GM19240 (cell line): ENCODE measurements at regions not wholly inside any gene's neighbourhood (a gene's known extent, or its start where the extent isn't known, plus 50 kb on each side); places are given as distances from the start of the nearest gene placed in this dataset.

Experiments
- DNase-seq: peaks from one replicate; pipeline ENCODE4 v3.0.0; 2011; ENCODE audit warnings: low spot score; ENCODE audit not compliant: insufficient read length

- DNase-seq, result no peak
Measured at GRCh38 chr15:96109820-96110219, 220.7 kb upstream of the NR2F2 start.

DNA sequence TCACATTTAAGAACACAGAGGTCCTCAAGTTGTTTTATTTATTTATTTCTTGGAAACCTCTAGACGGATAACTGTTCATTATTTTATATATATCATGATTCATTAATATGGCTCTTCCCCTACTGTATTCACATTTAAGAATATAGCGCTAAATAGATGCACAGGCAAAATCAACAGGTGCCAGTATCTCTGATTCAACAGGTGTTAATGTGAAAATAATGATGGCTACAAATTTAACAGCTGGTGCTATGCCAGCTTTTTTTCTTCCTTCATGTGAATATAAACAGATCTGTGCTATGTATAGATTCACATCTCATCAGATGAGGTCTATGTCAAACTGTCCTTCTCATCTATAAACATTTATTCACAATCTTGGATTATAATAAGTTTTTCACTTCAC, 218.5 kb upstream of the NR2F2 start:
- DNase-seq, result no peak

DNA sequence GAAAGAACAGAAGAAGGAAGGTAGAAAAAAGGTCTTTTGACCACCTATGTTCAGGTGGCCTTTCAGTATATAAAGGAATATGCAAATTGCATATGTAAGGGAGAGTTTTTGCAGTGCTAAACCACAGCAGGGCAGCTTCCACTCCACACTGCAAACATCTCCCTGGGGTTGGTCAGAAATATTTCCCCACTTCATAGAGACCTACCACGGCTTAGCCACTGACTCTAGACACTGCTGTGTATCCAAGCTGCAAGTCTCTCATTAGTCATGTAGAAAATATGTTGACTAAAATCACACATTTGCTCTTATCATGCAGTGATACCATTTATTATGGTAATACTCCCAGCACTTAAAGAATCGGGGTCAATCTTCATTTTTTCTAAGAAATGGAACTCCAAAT, 214.9 kb upstream of the NR2F2 start:
- DNase-seq, result no peak

DNA sequence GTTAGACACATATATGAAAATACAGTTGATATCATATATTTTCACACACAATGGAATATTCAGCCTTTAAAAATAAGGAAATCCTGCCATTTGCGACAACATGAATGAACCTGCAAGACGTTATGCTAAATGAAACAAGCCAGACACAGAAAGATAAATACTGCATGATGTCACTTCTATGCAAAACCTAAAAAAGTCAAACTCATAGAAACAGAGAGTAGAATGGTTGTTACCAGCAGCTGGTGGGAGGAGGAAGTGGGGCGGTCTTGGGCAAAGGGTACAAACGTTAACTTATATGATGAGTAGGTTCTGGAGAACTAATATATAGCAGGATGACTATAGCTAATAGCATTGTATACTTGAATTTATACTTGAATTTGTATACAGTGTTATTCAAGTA, 213.2 kb upstream of the NR2F2 start:
- DNase-seq, result no peak

GRCh38 chr15:96119734-96120133, 210.8 kb upstream of the NR2F2 start:
- DNase-seq, result no peak

DNA sequence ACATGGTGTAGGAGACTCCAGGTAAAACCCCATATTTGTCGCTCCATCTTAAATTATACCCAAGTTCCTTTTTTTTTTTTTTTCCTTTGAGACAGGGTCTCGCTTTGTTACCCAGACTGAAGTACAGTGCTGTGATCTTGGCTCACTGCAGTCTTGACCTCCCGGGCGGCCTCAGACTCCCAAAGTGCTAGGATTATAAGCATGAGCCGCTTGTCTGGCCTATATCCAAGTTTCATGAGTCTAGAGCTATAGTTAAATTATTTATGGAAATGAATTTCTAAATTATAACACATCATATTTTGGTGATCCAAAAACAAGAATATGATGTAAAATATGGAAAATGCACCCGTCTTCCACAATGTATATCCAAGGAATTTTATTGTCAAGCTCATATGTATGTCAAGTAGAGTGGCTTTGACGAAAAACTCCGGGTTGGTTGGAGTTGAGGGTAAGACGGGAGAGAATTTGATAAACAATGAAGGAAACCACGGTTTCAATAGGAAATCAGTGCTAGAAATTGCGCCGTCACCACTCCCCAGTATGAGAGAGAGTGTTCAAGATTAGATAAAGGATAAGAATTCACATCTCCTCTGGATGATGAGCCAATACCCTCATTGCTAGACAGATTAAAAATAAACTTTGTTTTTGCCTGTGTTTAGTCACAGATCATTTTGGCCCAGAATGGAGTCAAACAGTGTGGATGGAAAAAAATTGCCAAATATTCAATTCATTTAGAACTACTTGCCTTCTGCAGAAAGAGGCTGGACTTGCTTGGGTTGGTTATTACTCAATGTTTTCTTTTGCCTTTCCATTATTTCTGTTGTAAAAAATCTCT, 209.2 kb upstream of the NR2F2 start:
- no peak for DNase-seq

- DNase-seq, result no peak
Measured at GRCh38 chr15:96122077-96123027, 208.1 kb upstream of the NR2F2 start.

DNA sequence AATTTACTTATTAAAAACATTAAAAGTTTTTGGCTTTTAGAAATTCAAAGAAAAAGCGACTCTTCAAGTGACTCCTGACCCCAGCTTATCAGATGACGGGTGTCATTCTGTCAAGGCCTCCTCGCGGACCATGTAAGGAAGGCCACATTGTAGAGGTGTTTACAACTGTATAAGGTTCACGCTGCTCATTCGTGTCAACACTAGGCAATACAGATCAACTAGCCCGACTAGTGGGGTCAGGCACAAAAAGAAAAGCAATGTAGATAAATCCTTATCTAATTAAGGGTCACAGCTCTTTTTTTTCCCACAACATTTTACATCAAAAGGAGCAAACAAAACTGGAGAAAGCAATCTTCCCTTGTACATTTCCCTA, 207.5 kb upstream of the NR2F2 start:
- no peak for DNase-seq

- no peak for DNase-seq
Measured at GRCh38 chr15:96123630-96124187, 206.8 kb upstream of the NR2F2 start.

GRCh38 chr15:96124436-96124835, 206.1 kb upstream of the NR2F2 start:
- no peak for DNase-seq

GRCh38 chr15:96125721-96126415, 204.6 kb upstream of the NR2F2 start:
- no peak for DNase-seq

DNA sequence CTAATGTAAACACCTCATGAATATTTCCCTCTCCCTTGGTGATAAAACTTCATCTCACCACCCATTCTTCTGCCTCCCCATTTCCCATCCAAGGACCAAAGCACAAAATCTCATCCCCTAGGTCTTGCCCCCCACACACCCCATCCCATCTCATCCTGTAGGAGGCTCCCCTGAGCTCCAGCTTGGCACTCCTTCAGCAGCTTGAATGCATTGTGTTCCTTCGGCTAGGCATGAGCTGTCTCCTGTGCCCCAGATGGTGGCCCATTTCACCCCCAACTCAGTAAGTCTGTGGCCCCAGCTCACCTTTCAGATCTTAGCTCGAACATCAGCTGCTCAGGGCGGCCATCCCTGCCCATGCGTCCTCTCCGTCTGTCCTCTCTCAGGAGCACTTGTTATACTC, 203.6 kb upstream of the NR2F2 start:
- DNase-seq, result no peak

DNA sequence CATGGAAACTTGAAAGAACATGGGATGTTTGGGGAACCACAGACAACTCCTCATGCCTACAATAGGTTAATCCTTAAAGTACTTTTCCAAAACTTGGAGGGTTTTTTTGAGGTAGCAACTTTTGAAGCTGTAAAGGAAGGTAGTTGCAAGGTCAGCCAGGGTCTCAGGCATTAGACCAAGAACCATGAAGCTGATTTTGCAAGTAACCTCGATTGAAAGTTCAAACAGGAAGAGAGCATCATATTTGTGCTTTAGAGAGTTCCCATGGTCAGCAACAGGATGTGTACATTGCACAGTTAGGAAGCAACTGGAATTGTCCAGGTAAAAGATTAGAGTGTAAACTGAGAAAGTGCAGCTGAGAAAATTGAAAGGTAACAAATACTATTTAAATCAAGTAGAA, 199.8 kb upstream of the NR2F2 start:
- no peak for DNase-seq

DNA sequence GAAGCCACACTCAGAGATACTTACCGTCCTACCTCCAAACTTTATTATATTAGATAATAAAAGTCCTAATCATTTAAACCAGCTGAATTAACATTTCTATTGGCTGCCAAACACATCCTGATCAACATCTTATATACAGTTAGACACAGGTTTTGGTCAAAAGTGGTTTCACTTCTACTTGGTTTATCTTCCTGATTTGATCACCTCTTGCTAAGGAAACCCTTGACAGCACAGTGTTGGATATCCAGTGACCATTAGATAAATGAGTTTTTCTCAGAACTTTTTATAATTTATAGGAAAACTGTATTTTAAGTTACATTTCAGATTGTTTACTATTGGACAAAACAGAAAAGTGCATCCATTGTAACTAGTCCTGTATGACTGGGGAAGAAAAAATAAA, 198.4 kb upstream of the NR2F2 start:
- DNase-seq, result no peak

DNA sequence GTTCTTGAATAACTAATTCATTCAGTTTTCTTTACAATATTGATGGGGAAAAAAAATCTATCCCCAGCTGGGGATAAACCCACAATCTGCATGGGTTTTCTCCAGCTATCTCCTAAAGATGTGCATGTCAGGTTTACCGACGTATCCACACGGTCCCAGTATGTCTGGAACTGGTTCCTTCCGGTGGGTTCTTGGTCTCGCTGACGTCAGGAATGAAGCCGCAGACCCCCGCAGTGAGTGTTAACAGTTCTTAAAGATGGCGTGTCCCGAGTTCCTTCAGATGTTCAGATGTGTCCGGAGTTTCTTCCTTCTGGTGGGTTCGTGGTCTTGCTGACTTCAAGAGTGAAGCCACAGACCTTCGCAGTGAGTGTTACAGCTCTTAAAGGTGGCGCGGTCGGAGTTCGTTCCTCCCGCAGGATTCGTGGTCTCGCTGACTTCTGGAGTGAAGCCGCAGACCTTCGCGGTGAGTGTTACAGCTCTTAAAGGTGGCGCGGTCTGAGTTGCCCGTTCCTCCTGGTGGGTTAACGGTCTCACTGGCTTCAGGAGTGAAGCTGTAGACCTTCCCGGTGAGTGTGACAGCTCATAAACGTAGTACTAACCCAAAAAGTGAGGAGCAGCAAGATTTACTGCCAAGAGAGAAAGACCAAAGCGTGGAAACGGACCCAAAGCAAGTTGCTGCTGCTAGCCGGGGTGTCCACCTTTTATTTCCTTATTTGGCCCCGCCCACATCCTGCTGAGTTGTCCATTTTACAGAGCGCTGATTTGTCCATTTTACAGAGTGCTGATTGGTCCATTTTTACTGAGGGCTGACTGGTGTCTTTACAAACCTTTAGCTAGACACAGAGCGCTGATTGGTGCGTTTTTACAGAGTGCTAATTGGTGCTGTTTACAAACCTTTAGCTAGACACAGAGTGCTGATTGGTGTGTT, 195.1 kb upstream of the NR2F2 start:
- no peak for DNase-seq

DNA sequence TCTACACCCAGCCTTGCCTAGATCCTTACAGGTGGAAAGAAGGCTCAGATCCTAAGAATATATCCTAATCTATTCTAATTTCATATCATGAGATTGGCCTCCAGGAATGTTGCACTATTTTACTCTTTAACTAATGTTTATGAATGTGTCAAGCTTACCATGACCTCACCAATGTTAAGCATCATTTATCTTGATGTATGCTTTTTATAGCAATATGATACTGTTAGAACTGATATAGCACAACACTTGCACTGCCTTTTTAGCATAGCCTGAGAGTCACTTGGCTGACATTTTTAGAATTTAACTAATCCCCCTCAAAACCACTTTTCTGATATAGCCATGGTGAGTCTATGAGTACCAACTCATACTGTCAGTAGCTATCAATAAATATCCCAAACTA, 191.5 kb upstream of the NR2F2 start:
- DNase-seq, result no peak

DNA sequence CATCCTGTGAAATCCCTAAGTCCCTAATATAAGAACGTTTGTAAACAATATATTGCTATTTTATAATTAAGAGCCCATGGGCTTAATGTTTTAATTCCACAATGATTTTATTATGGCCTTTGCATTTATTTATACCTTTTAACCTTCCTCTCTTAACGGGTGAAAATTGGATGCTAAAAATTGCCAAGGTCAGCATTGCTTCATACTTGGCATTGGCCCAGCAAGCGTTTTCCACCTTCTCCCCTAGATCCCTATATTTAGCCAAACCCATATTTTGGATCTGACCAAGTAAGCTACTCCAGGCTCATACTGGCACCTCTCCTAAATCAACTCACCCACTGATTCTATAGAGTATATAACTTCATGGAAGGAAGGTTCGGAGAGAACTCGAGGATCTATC, 188.0 kb upstream of the NR2F2 start:
- no peak for DNase-seq

DNA sequence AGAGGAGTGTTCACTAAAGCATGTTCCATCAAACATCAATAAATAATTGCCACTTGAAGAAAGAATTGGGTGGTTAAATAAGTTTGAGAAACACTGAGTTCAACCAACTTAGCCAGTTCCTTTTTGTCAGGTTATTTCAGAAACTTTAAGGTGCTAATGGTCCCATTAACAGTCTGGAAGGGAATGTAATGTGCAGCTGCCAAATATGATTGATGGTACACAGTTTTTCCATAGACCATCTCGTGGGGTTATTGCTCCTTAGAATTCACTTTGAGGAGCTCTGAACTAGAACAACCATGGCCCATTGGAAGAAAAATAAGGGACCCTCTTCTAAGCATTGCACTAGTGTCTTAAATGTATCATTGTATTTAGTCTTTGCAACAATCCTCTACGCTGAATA, 185.8 kb upstream of the NR2F2 start:
- no peak for DNase-seq

- no peak for DNase-seq
Measured at GRCh38 chr15:96146726-96147125, 183.8 kb upstream of the NR2F2 start.

DNA sequence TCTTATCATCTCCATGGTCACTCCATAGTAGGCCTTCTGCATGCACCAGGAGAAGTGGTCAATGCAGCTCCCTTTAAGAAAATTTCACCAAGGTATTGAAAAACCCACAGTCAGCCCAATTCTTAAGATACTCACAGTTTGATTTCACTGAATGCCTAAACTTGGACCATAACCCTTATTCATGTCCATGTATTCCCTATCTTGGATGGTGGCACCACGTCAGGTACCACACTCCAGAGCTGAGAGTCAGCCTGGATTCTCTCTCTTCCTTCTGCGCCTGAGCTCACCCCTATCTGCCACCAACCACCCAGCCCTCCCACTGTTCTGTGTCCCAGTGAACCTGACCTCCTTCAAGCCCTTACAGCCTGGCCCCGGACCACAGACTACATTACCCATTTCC, 183.2 kb upstream of the NR2F2 start:
- DNase-seq, result no peak

- DNase-seq, result no peak
Measured at GRCh38 chr15:96150254-96150653, 180.2 kb upstream of the NR2F2 start.
